ENCODE measurements at regions not wholly inside any gene's neighbourhood (a gene's known extent, or its start where the extent isn't known, plus 50 kb on each side); places are given as distances from the start of the nearest gene placed in this dataset.

DNA sequence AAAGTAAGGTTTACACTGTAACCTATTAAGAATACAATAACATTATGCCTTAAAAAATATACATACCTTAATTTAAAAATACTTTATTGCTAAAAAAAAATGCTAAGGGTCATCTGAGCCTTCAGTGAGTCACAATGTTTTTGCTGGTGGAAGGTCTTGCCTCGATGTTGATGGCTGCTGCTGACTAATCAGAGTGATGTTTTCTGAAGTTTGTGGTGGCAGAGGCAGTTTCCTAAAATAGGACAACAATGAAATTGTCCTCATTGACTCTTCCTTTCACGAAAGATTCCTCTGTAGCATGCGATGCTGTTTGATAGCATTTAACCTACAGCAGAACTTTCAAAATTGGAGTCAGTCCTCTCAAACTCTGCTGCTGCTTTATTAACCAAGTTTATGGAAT, 97.6 kb downstream of the FAT3 start:
- TF ChIP-seq, protein P1, sequence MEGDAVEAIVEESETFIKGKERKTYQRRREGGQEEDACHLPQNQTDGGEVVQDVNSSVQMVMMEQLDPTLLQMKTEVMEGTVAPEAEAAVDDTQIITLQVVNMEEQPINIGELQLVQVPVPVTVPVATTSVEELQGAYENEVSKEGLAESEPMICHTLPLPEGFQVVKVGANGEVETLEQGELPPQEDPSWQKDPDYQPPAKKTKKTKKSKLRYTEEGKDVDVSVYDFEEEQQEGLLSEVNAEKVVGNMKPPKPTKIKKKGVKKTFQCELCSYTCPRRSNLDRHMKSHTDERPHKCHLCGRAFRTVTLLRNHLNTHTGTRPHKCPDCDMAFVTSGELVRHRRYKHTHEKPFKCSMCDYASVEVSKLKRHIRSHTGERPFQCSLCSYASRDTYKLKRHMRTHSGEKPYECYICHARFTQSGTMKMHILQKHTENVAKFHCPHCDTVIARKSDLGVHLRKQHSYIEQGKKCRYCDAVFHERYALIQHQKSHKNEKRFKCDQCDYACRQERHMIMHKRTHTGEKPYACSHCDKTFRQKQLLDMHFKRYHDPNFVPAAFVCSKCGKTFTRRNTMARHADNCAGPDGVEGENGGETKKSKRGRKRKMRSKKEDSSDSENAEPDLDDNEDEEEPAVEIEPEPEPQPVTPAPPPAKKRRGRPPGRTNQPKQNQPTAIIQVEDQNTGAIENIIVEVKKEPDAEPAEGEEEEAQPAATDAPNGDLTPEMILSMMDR (IDR thresholded peaks at IDR 0.05; ENCODE audit: low read depth, low read length, missing input control): no peak
- no peak for TF ChIP-seq GABPA (IDR thresholded peaks at IDR 0.05 in 1 of 2, conservative IDR thresholded peaks at IDR 0.05 in 1 of 2)
- TF ChIP-seq TAF1 (conservative IDR thresholded peaks at IDR 0.05): no peak
- TF ChIP-seq JUND (IDR thresholded peaks at IDR 0.05): no peak
- TF ChIP-seq NR2F2 (IDR thresholded peaks at IDR 0.05): no peak
- no peak for TF ChIP-seq YY1 (IDR thresholded peaks at IDR 0.05)
- TF ChIP-seq REST (IDR thresholded peaks at IDR 0.05): no peak
- TF ChIP-seq EGR1 (IDR thresholded peaks at IDR 0.05; ENCODE audit: low read depth in 2 of 2): no peak

All from liver (tissue), 3 donors.